ENCODE measurements at regions not wholly inside any gene's neighbourhood (a gene's known extent, or its start where the extent isn't known, plus 50 kb on each side); places are given as distances from the start of the nearest gene placed in this dataset.
A peak's percentile ranks its signal among the peaks of the same experiment; 100 is the strongest.

DNA sequence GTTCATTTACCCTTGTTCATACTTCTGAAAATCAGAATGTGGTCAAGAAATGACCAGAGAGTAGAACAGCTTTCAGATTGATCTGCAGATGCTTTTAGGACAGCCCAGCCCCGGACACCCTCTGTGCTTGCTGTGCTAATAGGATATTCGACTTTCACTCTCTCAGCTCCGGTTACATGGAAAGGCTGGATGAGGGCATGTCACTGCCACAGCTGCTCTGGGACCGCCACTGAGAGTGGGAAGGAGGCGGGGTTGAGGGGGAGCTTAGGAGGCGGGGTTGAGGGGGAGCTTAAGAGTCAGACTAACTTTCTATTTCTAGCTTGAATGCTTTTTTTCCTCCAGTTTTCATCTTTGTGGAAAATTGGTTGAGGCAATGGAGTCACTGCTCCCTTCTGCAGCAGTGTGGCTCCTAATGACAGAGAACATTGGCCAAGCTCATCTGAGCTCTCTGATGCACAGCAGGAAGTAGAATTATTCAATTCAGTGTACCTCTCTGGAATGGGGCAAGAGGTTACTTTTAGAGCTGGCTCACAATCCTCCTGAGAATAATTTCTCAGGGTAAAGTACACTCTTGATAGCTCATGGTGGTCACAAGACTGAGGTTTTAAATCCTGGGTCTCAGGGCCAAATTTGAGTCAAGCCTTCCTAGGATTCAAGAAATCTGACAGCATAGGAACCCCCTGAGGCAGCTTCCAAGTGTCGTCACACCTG is 74.6 kb upstream of the NPAS1 start:
- peak; percentile 85 to 92 (median 85) for DNase-seq

DNA sequence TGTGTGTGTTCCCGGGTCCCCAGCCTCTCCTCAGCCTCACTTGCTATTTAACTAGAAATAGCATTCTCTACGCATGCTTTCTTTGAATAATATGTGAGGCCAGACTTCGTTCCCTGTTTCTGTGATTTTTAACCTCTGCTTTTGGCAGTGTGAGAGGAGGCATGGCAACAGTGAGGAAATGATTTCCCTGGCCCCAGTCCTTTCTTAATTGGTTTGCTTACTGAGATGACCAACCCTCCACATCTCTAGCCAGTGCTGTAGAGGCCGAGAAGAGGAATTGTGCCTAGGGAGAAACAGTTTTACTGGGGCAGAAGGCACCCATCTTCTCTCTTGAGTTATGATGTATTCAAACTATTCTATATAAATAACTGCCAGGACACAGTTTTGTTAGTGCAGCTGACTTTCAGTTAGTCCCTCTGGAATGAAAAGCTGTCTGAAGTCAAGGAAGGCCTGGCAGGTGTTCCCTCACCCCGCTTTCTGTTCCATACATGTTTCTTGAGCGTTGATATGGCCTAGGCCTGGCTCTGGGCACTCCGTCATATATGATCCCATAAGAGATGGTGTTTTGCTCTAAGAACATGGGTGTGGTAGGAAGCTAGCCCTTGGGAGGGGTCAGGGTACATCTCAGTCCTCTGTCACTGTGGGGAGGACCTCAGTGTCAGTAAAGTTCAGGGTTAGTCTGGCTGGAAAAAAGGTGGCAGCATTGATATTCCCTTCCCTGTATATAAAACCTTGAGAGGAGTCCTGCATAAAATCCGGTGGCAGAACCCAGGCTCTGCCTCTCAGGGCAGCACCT is 73.7 kb upstream of the NPAS1 start:
- peak in 2 of 3 donors; percentile 52 to 63 for DNase-seq

DNA sequence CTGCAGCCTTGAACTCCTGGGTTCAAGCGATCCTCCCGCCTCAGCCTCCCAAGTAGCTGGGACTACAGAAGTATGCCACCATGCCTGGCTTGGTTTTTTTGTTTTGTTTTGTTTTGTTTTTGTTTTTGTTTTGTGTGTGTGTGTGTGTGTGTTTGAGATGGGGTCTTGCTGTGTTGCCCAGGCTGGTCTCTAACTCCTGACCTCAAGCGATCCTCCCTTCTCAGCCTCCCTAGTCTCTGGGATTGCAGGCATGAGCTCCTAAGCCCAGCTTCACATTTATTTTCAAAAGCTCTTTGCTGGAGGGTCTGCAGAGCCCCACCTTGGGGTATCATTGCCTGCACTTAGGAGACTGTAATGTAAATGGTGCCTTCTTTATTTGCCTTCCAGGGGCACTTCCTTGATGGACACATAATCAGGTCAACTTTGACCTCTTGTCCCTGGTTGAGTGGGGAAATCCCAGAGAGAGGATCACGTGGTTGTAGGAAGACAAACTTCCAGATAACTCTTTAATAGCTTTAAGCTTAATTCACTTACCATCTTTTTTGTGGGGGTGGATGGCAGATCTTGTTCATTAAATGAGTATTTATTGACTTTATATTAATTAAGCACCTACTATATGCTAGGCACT is 72.9 kb upstream of the NPAS1 start:
- DNase-seq = no peak

DNA sequence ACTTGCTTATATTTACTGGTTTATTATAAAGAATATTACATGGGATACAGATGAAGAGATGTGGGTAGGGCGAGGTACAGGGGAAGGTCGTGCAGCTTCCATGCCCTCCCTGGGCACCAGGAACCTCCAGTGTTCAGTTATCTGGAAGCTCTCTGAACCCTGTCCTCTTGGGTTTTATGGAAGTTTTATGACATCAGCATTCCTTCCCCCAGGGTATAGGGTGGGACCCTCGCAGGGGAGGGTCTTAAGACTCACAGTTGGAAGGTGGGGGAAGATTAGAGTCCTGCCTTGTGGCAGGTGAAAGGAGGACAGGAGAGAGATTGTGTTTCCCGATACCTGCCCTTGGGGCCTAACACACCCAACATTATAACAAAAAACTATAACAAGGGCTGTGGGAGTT is 71.8 kb upstream of the NPAS1 start:
- DNase-seq = no peak

DNA sequence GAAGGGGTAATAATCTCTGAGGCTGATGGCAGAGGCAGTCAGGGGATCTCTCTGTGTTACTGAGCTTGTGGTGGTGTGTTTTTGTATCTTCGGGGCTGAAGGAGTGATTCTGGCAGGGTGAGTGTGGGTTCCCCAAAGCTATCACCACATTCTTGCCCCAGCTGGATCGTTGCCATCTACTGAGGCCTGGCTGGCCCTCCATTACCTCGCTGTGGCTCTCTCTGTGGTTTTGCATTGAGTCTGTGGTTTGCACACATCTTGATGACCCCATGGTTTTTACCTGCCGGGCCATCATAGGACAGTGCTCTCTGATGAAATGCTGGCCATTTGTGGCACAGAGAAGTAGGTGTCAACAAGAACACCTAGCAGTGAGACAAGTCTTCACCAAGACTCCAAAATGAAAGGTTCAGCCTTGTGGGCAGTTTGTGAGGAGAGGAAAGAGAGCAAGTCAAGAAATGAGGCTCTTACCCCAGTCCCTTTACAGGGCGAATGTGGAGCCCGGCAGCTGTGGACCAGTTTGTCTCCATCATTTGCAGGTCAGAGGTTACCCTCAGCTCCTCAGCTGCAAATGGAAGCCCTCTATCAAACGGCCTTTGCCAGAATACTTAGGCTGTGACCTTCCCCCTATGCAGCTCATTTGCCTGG is 69.0 kb upstream of the NPAS1 start:
- no peak for DNase-seq

DNA sequence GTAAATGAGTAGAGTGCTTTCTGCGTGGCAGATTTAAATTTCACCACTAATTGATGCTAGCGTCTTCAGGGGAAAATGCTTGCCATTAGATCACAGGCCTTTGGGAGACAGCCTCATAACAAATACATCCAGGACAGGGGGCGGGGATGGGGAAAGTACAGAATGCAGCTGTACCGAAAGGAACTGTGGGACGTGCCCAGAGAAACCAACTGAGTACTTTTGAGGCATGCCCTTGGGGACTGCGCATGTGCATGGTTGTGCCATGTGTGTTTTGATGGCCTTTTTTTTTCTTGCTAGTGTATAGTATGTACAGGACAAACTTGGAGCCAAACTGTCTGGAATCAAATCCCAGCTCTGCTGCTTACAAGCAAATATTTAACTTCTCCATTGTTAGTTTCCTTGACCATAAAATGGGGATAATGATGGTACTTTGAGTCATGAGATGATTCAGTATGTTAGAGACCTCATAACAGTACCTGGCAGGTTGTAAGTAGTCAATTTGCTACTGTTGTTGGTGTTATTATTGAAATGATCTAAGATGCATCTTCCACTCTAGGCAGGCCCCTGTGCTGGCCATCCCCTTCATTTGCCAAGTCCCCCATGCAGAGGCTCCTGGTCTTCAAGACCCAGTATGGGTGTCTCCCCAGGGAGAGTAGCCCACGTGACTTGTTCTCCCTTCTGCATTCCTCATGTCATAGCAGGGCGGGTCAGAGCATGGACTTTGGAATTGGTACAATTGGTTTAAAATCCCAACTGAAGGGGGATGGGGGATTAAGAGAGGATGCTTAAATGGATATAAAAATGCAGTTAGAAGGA is 68.3 kb upstream of the NPAS1 start:
- peak in 2 of 3 donors; percentile 34 to 51 for DNase-seq

DNA sequence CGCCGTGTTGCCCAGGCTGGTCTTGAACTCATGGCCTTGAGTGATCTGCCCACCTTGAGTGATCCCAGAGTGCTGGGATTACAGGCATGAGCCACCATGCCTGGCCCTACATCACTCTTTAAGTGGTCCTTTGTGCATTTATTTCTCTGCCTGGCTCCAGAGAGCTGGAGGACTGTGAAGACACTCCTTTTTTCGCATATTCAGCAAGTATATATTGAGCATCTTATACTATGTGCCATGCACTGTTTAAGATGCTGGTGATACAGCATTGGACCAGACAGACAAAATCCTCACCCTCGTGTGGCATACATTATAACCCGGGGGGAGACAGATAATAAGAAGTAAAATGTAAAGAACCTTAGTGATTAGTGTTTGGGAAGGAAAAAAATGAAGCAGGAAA is 66.8 kb upstream of the NPAS1 start:
- DNase-seq = no peak

DNA sequence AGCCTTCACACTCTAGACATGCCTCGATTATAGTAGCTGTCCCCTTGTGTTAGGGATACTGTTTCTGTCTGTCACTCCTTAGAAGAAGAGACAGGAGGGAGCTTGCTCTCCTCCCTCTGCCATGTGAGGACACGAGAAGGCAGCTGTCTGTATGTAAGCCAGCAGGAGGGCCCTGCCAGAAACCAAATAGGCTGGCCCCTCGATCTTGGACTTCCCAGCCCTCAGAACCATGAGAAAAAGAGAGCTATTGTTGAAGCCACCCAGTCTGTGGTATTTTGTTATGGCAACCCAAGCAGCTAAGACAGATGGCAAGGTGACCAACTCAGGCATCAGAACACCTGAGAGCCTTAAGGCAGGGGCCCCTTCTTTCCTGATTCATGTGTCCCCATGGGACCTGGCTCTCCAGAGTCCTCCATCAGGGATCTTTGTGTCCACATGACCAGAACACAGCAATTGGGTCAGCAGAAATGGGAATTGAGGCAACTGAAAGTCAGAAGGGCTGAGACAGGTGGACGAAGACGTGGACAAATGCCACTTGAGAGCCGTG is 65.6 kb upstream of the NPAS1 start:
- DNase-seq = no peak

DNA sequence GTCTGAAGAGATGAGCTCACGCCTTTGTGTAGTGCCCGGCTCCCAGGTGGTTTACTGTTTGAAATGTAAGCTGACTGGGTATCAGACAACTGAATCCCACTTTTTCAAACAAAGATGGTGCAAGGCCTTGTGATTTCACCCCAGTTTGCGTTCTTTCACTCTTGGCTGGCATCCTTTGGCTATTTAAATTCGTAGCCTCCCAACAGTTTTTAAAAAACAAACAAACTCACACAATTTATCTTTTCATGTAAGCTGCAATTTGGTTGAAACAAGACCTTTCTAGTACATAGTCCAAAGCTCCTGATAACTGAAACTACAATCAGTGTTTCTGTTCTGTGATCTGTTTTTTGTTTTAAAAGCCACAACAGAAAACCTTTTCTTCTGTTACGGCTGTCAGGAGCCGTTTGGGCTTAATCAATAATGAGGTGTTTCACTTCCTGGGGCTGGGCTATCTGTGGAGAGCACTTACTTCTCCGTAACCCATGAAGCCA is 65.1 kb upstream of the NPAS1 start:
- no peak for DNase-seq

DNA sequence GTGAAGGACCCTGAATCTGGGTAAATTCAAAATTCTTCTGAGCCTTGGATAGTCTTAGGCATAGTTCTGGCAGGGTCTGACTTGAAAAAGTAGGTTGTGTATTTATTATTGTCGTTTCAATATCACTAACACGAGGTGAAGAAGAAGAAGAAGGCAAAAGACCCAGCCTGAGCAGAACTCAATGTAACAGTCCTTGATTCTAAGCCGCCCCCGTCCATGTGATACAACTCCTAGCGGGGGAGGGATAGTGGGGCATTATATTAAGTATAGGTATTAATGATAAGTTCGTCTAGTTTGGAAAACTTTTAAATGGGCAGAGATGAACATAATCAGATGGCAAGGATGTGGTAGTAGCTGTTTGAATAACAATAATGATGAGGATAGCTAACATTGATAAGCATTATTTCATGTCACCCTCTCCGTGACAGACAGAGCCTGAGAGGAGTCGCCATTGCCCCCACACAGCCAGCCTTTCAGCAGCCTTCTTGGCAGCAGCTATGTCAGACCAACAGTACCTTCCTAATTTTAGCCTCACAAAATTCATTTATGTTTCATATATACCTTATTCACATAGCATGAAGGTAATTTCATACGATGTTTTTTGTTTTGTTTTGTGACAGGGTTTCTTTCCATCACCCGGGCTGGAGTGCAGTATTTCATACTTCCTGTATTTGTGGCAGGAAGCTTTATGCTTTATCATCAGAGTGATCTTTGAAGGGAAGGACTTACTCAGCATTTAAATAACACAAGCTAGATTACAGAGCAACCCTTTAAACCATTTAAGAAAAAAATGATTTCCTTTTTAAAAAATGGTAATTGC is 64.4 kb upstream of the NPAS1 start:
- no peak for DNase-seq

DNA sequence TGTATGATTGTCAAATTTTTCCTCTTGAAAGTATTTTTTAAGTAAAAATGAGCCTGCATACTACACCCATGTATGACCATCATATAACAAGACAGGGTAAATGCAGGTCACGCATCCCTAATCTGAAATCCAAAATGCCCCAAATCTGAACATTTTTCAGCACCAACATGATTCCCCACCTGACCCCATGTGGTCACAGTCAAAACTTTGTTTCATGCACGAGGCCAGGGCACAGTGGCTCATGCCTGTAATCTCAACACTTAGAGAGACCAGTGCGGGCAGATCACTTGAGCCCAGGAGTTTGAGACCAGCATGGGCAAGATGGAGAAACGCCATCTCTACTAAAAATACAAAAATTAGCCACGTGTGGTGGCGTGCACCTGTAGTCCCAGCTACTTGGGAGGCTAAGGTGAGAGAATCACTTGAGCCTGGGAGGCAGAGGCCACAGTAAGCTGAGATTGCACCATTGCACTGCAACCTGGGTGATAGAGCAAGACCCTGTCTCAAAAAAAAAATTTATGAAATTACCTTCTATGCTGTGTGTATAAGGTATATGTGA is 63.7 kb upstream of the NPAS1 start:
- DNase-seq = no peak

DNA sequence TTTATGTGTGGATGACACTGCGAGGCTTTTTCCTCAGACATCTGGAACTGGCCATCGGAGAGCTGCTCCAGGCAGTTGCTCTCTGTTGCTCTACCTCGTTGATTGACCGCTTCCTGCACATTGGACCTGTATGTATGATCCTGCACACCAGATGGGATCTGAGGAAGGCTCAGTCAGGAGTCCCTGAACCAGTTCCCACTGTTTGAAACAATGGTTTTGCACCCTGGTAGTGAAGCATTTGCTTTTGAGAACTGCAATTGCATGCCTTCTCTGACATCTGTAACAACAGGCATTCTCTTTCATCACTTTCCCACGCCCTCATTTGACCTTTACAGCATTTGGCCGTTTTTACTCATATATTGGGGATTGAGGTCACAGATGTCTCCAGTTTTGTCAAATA is 61.1 kb upstream of the NPAS1 start:
- DNase-seq = peak in 1 of 3 donors; percentile 37

DNA sequence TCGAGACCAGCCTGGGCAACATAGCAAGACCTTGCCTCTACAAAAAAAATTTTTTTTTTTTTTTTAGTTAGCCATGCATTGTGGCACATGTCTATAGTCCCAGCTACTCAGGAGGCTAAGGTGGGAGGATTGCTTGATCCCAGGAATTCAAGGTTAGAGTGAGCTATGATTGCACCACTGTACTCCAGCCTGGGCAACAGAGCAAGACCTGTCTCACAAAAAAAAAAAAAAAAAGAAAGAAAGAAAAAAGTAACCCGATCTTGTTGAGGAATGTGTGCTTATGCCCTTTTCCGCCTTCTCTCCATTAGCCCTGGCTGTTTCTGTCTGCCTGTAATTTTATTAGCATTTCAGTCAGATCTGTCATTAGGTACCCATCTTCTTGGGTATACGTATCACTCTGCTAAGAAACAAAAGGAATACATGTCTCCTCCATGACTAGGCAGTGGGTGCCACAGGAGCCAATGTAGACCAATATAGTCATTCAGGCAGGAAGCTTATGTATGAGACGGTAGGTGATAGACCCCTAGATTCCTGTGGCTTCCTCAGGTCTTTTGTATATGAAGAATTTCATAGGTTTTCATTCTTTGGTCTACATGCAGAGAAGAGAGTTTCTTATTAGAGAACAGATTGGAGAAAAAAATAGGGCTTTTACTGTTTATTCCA is 59.6 kb upstream of the NPAS1 start:
- no peak for DNase-seq

DNA sequence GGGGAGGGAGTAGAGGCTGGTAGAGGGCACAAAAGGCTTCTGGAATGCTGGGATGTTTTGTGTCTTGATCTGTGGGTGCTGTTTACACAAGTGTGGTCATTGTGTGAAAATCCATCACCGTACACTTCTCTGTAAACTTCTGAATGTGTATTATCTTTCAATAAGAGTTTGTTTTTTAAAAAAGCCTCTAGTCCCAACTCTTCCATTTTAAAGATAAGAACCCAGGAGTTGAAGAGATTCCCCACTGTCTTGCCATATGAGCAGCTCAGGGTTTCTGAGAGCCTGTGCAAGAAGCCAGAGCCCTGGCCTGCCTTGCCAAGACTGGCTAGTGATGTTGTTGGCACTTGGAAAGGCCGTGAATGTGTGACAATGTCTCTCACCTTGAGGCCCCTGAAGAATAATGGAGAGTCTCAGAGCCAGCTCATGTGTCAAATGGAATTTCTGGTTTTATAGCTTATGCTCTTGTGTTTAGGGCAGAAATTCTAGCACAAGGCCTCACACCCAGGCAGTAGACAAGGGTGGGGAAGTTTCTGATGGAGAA is 57.5 kb upstream of the NPAS1 start:
- DNase-seq = no peak

DNA sequence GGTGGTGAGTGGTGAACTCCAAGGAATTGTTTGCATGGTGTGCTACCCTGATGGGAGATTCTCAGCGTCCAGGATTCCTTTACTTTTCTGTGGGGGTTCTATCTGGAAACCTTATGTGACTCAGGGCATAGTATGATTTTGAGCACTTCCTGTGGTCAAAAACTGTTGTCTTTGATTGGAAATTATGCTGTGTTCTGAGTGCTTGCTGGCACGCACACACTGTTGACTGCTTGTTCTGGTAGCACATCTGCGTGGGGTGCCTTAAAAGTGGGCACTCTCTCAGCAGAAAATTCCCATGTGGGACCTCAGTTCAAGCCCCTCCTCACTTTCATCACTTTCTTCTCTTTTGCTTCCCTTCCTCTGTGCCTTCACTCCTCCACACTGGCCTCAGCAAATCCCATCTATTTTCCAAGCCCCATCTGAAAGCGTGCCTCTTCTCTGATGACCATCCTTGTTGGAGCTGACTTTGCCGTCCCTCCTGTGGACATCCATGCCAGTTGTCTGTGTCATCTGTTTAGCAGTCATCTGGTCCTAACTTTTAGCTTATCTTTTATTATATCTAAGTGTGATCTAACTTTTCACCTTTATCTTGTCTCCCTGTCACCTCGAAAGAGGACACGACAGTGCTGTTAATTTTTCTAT is 56.4 kb upstream of the NPAS1 start:
- DNase-seq = peak in 1 of 3 donors; percentile 87

DNA sequence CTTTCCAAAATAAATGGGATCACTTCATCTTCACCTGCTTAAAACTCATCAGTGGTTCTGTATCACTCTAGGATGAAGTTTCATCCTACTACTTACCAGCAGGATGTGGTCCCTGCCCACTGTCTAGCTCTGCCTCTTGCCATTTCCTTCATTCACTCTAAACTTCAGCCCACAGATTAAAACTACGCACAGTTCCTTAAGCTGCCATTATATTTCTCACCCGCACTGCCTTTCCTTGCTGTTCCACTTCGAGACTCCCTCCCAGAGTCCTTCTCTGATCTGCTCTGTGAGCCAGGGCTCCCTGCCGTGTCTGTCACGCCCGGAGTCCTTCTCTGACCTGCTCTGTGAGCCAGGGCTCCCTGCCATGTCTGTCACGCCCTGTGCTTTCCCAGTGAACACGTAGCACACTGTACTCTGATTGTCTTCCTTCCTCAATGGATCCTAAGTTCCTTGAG is 52.0 kb upstream of the NPAS1 start:
- peak in 2 of 3 donors; percentile 56 to 65 for DNase-seq

Measured in muscle of back (tissue), 3 donors.